GM23248 (cell line): ENCODE measurements at regions not wholly inside any gene's neighbourhood (a gene's known extent, or its start where the extent isn't known, plus 50 kb on each side); places are given as distances from the start of the nearest gene placed in this dataset.

Experiments
- EZH2 ChIP-seq: fragments of 200-600 bp; sonication (generic); IDR thresholded peaks from 2 replicates; pipeline ENCODE4 v1.6.1; 2018; ENCODE audit warnings: antibody characterized with exemption, mild to moderate bottlenecking; ENCODE audit not compliant: insufficient read depth, poor library complexity, severe bottlenecking
- EZH2phosphoT487 ChIP-seq: fragments of 200-600 bp; sonication (generic); IDR thresholded peaks from 2 replicates; pipeline ENCODE4 v1.6.1; 2018; ENCODE audit warnings: antibody characterized with exemption, moderate library complexity, mild to moderate bottlenecking, low read depth; ENCODE audit not compliant: insufficient read depth

DNA sequence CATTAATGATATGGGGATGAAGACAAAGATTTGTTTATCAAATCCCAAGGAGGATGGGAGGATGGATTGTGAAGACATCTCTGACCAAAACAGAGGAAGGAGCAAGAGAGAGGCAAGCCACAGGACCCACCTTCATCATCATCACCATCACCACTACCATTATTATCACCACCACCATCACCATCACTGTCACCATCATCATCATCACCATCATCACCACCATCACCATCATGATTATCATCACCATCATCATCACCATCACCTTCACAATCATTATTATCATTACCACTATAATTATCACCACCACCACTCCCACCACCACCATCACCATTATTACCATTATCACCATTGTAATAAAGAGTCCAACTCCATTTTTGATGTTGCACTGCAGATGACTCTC lies 482.5 kb downstream of the PTPRU start:
- TF ChIP-seq EZH2phosphoT487 (no peak), EZH2 (no peak)
